GM11168 (cell line): ENCODE measurements at regions not wholly inside any gene's neighbourhood (a gene's known extent, or its start where the extent isn't known, plus 50 kb on each side); places are given as distances from the start of the nearest gene placed in this dataset.

Experiments used
- in situ Hi-C: fragments of 300-500 bp; cut with MboI; formaldehyde crosslinking; loops from one replicate; pipeline ENCODE4 v1.12.0; 2022; ENCODE audit warnings: low sequenced_read_pairs; ENCODE audit not compliant: unreplicated experiment

DNA sequence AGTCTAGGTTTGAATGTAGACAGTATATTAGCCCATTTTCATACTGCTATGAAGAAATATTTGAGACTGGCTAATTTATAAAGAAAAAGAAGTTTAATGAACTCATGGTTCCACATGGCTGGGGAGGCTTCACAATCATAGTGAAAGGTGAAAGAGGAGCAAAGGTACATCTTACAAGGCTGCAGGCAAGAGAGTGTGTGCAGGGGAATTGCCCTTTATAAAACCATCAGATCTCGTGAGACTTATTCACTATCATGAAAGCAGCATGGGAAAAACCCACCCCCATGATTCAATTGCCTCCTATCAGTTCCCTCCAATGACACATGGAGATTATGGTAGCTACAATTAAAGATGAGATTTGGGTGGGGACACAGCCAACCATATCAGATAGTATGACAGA, 440.1 kb upstream of the ARHGEF26 start:
- in situ Hi-C loops, result no loop called here

DNA sequence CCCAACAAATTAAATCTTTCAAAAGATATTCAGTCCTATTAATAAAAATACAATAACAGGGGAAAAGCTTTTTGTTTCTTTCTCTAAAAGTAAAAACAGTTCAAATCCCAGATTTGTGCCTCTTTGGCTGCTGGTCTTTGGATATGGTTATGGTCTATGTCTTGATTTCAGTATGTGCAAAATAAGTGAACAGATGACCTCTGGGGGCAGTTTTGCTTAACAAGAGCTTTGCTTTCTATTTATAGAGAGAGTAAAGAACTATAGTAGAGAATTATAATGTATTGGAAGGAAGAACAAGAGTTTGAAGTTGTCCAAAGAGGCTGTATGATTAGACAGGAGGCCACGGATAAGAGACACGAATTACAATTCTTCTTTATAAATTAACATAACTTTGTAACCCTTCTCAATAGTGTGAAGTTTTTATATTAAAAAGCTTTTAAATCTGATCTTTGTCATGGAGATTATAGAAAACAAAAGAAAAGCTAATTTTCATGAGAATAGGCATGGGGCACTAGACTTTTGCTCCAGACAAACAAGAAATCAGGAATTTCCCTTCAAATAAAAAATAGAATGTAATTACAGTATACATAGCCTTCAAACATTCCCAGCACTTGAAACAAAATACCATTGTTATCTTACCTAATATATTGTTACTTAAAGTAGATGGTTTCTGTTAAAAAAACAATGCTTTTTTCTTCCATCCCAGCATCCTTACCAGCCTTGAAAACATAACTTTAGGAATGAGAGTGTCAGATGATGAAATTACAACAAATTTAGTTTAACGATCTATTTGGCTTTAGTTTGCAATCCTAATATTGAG, 432.7 kb upstream of the ARHGEF26 start:
- in situ Hi-C loops, result no loop called here

DNA sequence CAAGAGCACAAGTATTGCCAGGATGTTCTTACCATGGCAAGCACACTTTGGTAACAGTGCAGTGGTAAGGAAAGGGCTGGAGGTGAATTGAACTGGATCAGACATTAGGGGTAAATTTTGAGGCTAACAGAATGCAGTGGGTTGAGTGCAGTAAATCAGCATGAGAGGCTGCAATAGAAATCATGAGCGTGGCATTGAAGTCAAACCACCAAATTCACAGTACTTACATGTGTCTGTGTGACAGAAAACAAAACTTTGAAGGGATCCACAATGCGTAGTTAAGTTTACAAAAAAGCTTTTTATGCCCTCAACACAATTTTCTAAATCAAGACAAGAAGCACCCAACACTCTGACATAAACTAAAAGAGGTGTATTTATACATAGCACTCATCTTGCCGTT, 428.0 kb upstream of the ARHGEF26 start:
- in situ Hi-C loops, result no loop called here

DNA sequence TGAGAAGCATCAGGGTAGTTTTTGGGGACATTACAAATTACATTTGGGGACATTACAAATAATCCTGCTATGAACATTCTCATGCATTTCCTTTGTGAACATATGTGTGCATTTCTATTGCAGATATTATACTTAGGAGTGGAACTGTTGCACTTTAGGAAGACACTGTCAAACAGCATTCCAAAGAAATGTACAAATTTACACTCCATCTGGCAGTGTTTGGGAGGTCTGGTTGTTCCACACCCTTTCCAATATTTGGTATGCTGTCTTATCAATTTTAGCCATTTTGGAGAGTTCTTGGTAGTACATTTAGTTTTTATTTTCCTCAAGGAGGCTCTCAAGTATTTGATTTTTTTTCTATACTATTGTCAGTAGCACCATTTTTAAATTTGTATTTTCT, 419.1 kb upstream of the ARHGEF26 start:
- in situ Hi-C loops, result no loop called here

DNA sequence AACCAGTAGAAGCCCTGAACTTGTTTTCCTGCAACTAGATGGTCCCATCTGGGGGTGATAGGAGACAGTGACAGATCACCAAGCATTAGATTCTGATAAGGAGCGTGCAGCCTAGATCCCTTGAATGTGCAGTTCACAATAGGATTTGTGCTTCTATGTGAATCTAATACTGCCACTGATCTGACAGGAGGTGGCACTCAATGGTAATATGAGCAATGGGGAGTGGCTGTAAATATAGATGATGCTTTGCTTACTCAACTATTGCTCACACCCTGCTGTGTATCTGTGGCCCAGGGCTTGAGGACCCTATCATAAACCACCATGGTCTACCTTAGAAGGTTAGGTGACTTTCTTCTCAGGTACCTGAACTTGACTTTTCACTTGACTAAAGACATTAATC, 417.1 kb upstream of the ARHGEF26 start:
- in situ Hi-C loops, result no loop called here

DNA sequence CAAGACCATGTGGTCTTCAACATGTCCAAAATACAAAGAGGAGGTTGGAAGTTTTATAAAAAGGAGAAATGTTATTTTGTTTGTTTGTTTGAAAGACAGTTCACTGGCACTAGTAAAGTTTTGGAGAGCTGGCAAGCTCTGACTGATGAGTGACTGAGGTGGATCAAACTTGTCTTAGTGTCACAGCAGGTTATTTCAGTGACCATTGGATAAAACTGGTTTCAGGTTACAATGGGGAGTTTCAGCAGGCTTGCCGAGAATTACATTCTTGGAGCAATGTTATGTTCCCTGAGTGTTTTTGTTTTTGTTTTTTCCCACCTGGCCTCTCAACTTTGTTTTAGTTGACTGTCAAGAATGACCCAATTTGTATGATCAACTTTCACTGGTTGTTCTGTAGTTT, 414.5 kb upstream of the ARHGEF26 start:
- in situ Hi-C loops, result no loop called here

DNA sequence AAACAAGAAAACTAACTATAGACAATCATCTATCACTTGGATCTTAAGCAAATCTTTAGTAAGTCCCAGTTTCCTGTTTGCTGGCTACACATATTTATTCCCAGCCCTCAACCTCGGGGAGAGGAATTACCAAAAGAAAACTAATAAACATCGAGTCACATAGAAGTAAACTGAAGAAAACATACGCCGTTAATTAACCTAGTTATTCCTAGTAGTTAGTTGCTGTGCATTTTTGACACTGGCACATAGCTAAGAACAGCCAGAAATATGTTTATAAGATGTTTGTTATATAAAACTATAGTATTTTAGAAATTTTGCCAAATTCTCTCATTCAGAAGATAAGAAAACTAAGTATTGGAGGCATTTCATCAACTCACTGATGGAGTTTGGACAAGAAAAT, 407.2 kb upstream of the ARHGEF26 start:
- in situ Hi-C loops, result no loop called here

DNA sequence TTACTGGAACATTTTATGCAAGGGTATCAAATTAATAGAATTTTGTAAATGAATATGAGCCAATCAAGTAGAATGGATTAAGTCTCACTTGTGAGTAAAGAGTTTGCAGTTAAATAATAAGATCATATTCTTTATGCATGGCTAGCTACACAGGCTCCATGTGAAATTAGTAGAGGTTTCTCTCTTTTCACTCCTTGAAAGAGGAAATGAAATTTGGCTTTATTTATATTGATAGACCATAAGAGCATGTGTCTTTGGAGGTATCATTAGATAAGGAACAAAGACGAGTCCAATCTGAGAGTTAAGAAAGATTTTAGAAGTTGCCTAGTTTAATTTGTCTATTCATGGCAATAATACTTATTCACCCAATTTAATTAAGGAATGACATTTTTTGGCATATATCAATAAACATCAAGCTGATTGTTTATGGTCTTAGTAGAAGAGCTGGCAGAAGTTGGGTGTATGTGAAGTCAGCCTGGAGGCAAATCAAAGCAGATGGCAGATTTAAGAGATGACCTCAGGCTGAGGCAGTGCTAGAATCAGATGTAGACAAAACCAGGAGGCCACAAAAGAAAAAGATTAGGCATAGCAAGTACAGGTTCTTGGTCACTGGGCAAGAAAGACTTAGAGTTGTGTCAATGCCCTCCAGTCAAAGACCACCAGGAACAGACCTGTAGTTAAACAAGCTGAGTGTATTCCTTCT, 406.5 kb upstream of the ARHGEF26 start:
- in situ Hi-C loops, result no loop called here

DNA sequence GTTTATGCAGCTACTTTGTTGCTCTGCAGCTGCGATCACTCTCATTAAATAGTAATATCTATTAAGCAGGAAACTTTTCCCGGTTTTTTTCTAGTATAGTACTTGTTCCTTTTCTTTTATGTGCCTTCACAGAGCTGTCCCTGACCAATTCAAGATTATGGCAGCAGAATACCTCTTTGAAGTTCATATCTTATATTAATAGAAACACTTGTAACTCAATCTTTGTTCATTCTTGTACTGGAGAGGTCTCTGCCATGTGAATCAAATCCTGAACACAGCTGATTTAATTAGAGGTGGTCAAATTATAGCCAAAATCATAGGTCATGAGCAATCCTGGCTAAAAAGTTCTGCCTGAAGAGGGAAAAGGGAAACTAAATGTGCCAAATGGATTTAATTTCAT, 399.0 kb upstream of the ARHGEF26 start:
- in situ Hi-C loops, result no loop called here

DNA sequence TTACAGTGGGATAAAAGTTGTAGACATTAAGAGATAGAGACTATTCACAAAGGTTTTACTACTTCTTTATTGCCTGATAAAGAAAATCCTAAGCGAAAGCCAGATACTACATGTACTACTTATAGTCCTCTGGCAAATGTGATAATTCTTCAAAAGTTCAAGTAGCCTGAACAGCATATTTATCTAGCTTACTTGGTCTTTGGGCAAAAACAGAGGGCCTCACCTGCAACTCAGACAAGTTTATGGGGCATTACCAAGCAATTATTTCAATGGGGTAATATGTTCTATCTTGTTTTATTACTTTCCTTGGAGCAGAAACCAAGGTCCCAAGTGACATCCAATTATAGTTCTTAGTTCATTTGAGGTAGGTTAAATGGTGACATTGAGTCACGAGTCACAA, 390.1 kb upstream of the ARHGEF26 start:
- in situ Hi-C loops, result no loop called here

DNA sequence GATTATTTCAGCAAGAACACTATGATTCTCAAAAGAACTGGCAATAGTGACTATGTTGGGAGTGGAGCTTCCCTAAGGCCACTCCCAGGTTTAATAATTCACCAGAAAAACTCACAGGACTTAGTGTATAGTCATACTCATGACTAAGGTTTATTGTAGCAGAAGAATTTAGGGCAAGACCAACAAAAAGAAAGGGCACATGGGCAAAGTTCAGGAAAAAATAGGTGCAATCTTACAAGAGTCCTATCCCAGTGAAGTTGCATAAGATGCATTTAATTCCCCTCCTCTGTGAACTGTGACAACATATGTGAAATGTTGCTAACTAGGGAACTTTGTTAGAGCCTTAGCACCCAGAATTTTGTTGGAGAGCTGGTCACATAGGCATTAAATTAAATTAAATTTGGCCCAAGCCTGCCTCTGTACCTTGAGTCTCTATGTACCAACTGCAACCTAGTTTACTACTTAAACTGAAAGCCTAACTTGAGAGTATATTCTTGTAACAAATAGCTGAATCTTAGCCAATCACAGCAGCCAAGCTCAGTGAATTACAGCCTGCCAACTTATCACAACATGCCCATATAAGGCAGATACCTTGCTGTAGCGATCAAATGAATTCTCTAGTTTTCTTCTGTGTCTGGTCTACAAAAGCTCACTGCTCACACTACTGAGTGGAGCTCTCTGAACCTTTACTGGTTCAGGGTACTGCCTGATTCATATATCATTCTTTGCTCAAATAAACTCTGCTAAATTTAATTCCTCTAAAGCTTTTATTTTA, 386.2 kb upstream of the ARHGEF26 start:
- in situ Hi-C loops, result no loop called here

DNA sequence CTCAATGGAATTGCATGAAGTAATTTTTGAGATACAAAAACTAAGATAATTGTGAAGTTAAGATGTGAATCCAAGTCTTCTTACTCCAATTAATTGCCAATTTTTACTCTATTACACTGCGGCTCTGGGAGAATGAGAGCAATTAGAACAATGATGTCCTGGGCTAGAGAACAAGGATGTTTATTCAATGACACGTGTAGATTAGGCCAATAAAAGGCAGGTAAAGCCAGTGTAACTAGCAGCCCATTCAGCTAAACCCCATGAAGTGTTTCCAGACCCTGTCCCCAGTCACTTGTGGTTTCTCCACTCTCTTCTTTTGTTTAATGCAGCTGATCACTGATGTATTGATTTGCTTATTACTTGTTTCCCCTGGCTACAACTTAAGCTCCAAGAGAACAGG, 381.1 kb upstream of the ARHGEF26 start:
- in situ Hi-C loops, result no loop called here

DNA sequence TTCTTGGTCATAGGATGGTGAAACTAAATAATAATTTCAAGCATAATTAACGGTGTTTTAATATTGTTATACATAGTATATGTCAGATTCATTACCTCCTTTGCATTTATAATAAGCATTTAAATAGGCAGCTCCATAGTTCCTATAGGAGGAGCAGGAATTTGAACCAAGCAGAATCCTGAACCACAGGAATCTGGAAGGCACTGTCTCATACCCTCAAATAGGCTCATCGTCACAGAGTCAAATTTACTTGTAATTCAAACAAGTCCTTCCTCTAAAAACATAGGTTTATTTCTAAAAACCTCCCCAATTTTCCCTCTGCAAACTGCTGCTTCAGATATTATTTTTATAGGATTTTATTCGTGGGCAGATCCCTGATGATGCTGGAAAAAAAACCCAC, 376.3 kb upstream of the ARHGEF26 start:
- in situ Hi-C loops, result no loop called here

DNA sequence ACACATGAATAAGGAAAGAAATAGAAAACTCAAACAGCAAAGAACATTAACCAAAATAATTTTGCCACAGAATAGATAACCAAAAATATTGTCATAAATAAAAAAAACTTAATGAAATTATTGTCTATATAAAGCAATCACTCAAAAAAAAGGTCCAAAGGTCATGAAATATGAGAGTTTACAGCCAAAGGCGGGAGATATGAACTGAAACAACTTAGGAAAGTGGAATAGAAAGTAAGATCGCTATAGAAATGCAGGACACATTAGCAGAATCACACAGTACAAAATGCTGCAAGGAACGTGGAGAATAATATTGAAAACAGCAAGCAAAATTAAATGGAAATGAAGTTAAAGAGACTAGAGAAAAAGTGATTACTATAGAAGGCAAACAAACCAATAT, 375.0 kb upstream of the ARHGEF26 start:
- in situ Hi-C loops, result no loop called here

DNA sequence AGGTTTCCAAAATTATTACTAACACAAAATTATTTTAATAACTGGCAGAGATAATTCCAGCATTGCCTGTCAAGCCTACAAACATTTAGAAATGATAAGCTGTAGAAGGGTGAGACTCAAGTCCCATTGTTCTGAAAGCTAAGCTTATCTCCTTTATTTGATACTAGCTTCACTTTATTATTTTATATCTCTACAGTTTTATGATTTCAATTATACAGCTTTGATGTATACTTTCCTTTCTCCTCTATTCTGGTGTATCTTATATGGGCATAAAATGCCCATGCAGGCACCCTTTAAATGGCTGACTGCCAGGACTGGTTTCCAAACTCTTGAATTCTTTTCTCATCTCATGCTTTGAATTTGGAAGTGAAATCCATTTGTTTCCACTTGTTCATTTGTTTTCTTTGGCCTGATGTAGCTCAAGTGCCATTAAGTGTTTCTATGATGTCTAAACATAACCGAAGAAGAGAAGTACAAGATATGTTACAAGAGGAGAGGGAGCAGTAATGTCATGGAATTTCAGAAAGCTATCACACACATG, 372.1 kb upstream of the ARHGEF26 start:
- in situ Hi-C loops, result no loop called here

DNA sequence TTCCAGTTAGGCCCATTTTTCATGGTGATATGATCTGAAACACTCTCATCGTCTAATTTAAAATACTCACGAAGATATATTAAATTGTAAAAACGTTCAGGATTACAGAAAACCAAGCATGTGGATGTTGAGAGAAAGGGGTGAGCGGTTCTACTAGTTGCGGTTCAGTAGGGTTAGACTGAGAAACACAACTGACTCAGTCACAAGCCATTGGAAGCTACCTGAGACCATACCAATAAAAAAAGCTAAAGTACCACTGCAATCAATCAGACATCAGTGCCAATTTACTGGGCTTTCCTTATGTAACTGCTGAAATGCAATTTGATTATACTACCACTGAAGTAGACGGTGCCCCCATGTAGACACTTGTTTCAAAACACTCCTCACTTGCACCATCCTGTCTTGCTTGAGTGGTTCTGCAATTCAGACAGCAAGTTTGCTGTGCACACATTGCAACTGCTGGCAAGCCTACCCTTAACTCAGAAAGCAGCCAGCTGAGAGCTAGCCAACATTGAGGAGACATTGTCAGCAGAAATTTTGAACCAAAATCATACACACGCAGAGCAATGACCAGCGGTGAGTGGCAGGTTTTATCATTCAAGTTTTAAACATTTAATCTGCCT, 368.7 kb upstream of the ARHGEF26 start:
- in situ Hi-C loops, result loop anchor here (25.0 kb wide), 2 partner anchors 465 to 590 kb away; partner anchors contain the start of gene RAP2B

DNA sequence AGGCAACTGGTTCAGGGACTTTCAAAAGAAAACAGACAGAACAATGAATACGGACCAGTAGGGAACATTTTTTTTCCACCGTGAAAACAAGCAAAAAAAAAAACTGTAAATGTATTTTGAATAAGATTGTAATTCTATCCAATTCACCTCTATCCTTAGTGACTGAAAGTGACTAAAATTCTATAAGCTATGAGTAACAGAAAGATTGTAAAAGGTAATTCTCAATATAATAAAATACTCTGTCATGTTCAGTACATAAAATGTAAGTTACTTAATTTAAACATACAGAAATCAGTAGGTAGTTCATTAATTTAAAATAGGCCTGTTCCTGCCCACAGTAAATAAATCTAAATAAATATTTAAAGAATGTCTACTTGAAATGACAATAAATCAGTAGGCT, 368.2 kb upstream of the ARHGEF26 start:
- in situ Hi-C loops, result loop anchor here (25.0 kb wide), 2 partner anchors 466 to 591 kb away; partner anchors contain the start of gene RAP2B

DNA sequence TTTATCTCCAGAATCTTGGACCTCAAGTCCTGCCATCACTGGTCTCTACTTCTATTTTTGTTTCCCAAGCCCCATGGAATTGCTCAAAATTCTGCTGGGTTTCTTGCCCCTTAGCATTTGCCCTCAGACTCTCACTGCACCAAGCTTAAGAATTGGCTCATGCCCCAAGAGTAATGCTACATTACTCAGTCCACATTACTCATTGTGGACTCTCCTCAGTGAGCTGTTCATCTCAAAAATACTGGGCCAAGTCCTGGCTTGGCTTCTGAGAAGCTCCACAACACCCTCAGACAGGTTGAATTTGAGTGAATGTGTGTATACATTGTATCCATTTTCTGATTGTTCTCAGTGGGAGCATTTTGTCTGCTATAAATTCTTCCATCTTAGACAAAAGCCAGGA, 364.4 kb upstream of the ARHGEF26 start:
- in situ Hi-C loops, result loop anchor here (25.0 kb wide), 2 partner anchors 470 to 595 kb away; partner anchors contain the start of gene RAP2B

DNA sequence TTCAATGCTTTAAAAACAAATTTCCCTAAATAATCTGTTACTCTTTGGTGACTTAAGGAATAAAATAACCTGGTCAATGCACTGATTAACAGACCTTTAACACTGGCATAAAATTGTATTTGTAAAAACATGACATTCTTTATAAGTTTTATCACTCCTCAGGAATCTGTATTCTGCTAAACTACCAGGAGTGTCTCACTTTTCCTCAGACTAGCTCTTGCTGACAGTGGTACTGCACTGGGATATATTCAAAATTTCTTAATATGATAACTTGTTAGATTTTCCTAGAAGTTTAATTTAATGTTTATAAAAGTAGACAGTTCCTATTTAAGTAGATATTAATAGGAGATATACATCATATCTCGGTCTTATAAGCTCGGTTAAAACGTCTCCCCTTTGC, 363.4 kb upstream of the ARHGEF26 start:
- in situ Hi-C loops, result loop anchor here (25.0 kb wide), 2 partner anchors 471 to 596 kb away; partner anchors contain the start of gene RAP2B

DNA sequence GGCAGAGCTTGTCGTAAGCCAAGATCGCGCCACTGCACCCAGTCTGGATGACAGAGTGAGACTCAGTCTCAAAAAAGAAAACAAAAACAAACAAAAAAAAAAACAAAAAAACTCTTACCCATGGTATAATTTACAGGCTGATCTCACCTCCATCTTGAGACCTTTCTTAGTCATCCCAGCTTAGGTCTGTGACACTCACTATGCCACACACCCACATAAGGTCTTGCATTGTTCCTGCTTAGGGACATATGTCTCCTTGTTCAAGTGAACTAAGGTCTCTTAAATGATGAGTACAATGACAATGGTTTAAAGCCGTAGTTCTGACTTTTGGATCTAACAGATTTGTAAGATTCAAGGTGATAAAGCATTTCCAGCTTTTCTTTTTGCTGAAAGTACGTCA, 360.2 kb upstream of the ARHGEF26 start:
- in situ Hi-C loops, result loop anchor here (10.0 to 25.0 kb wide), 3 partner anchors 474 to 736 kb away; partner anchors contain the start of gene RAP2B
